C4-2B (cell line): ENCODE measurements at regions not wholly inside any gene's neighbourhood (a gene's known extent, or its start where the extent isn't known, plus 50 kb on each side); places are given as distances from the start of the nearest gene placed in this dataset.

Source experiments
- CTCF ChIP-seq: fragments of 450-650 bp; conservative IDR thresholded peaks from 2 replicates; pipeline ENCODE4 v1.5.1; 2017; ENCODE audit warnings: mild to moderate bottlenecking
- ZFX ChIP-seq: fragments of 450-650 bp; IDR thresholded peaks from 2 replicates; pipeline ENCODE4 v1.6.1; 2017

DNA sequence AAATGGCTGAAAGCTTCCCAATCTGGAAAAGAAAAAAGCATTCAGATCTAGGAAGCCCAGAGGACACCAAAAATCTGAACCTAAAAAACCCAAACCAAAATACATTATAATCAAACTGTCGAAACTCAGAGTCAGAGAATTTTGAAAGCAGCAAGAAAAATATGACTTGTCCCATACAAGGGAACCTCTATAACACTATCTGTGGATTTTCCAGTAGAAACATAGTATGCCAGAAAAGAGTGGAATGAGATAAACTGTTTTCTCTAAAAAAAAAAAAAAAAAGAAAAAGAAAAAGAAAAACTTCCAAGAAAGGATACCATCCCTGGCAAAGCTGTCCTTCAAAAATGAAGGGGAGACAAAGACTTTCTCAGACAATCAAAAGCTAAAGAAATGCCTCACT is 179.0 kb downstream of the POM121L12 start:
- TF ChIP-seq CTCF (no peak), ZFX (no peak)
